Tibial nerve (tissue), 4 donors: ENCODE measurements at regions not wholly inside any gene's neighbourhood (a gene's known extent, or its start where the extent isn't known, plus 50 kb on each side); places are given as distances from the start of the nearest gene placed in this dataset.

ENCODE experiments used
- DNase-seq, 2 donors: peaks; one replicate each; pipeline ENCODE4 v3.0.0-alpha.2; 2019; ENCODE audit warnings: low spot score in 2 of 2
- H3K27ac ChIP-seq, 4 donors: fragments of 200-600 bp; sonication (generic) in 3 of 4; one replicate each; pipeline ENCODE4 v1.5.1; 2017 to 2019; ENCODE audit warnings: mild to moderate bottlenecking in 1 of 4
- H3K27me3 ChIP-seq, 2 donors: fragments of 200-600 bp; sonication (generic) in 1 of 2; one replicate each; pipeline versions ENCODE4 v1.5.1 to v1.6.0; 2017 to 2019
- H3K36me3 ChIP-seq, 3 donors: fragments of 200-600 bp; sonication (generic); one replicate each; pipeline ENCODE4 v1.5.1; 2018 to 2019
- H3K4me1 ChIP-seq, 4 donors: fragments of 200-600 bp; sonication (generic) in 3 of 4; one replicate each; pipeline ENCODE4 v1.5.1; 2017 to 2019
- H3K4me3 ChIP-seq, 4 donors: fragments of 200-600 bp; sonication (generic) in 3 of 4; one replicate each; pipeline ENCODE4 v1.5.1; 2017 to 2019; ENCODE audit warnings: mild to moderate bottlenecking in 1 of 4, moderate library complexity in 1 of 4
- H3K9me3 ChIP-seq, 4 donors: fragments of 200-600 bp; sonication (generic) in 3 of 4; one replicate each; pipeline ENCODE4 v1.5.1; 2017 to 2019
- EP300 ChIP-seq, 2 donors: sonication (generic); formaldehyde crosslinking; IDR thresholded peaks; one replicate each; pipeline ENCODE4 v1.6.1; 2017; ENCODE audit warnings: antibody characterized with exemption in 2 of 2, mild to moderate bottlenecking in 1 of 2
- POLR2A ChIP-seq, 2 donors: fragments of 450-650 bp; IDR thresholded peaks; one replicate each; pipeline ENCODE4 v1.6.1; 2017; ENCODE audit warnings: antibody characterized with exemption in 2 of 2, mild to moderate bottlenecking in 2 of 2, moderate library complexity in 2 of 2
- WGBS, 2 donors: methylation state at CpG; one replicate each; pipeline ENCODE4 v1.1.5; 2018; 5-methylcytosine and 5-hydroxymethylcytosine counted together
- TF ChIP-seq, protein P1 (sequence below), 5 experiments: fragments of 200-600 bp in 3 of 5; fragments of 450-650 bp in 2 of 5; sonication (generic) in 3 of 5; IDR thresholded peaks; one replicate each; pipeline ENCODE4 v1.5.1; 2016 to 2019; ENCODE audit warnings: antibody characterized with exemption in 5 of 5, mild to moderate bottlenecking in 3 of 5, moderate library complexity in 2 of 5

DNA sequence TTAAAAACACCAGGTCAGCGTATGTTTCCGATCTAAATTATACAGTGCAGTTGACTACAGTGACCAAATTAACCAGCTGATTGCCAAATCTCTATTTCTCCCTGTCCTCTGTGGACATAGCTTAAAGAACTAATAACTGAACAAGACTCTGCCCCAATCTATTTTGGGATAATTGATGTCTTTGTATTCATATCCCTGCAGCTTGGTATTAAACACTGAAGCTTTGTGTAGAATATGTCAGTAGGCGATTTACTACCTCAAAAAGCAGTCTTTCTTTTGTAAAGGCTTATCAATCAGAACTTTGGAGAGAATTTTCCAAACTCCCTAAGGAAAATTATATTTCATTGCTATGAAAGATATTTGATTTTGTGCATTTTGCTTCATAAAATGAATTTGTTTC lies 258.2 kb downstream of the SOX2 start:
- H3K4me3 ChIP-seq: no peak overlapping the region
- no peak for DNase-seq
- no peaks in the 10 kb centered on the region for H3K36me3 ChIP-seq
- no peaks in the 10 kb centered on the region for H3K4me1 ChIP-seq
- H3K27ac ChIP-seq: no peak overlapping the region
- no peaks in the 10 kb centered on the region for H3K9me3 ChIP-seq
- TF ChIP-seq POLR2A (IDR thresholded peaks at IDR 0.05) (no peak), EP300 (IDR thresholded peaks at IDR 0.05) (no peak)
- TF ChIP-seq, protein P1, sequence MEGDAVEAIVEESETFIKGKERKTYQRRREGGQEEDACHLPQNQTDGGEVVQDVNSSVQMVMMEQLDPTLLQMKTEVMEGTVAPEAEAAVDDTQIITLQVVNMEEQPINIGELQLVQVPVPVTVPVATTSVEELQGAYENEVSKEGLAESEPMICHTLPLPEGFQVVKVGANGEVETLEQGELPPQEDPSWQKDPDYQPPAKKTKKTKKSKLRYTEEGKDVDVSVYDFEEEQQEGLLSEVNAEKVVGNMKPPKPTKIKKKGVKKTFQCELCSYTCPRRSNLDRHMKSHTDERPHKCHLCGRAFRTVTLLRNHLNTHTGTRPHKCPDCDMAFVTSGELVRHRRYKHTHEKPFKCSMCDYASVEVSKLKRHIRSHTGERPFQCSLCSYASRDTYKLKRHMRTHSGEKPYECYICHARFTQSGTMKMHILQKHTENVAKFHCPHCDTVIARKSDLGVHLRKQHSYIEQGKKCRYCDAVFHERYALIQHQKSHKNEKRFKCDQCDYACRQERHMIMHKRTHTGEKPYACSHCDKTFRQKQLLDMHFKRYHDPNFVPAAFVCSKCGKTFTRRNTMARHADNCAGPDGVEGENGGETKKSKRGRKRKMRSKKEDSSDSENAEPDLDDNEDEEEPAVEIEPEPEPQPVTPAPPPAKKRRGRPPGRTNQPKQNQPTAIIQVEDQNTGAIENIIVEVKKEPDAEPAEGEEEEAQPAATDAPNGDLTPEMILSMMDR (IDR thresholded peaks at IDR 0.05): no peak
- no peaks in the 10 kb centered on the region for H3K27me3 ChIP-seq
- 44 to 58% methylated on average over 3 of the region's 3 CpGs for WGBS, 2 donors

DNA sequence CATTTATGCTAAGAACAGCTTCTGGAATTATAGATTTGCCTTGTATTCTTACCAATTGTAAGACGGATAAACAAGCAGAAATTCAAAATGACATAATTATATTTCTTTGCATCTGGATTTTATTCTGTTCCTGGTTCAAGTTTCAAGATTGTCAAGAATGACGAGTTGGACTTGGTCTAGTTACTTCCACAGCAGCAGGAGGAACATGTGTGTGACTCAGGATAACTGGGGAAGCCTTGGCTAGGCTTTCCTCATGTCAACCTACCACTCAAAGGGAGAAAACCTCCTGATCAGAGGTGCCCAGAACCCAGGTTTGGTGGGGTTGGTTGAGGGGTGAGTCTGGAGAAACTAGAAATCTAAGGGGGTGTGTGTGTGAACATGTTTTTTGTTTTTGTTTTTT lies 259.7 kb downstream of the SOX2 start:
- WGBS, 2 donors: 78 to 79% methylated on average over 2 of the region's 2 CpGs
- no peaks in the 10 kb centered on the region for H3K36me3 ChIP-seq
- no peaks in the 10 kb centered on the region for H3K4me1 ChIP-seq
- H3K27ac ChIP-seq: no peak overlapping the region
- no peak overlapping the region for H3K4me3 ChIP-seq
- DNase-seq: no peak
- no peaks in the 10 kb centered on the region for H3K9me3 ChIP-seq
- TF ChIP-seq EP300 (IDR thresholded peaks at IDR 0.05): no peak
- no peaks in the 10 kb centered on the region for H3K27me3 ChIP-seq

DNA sequence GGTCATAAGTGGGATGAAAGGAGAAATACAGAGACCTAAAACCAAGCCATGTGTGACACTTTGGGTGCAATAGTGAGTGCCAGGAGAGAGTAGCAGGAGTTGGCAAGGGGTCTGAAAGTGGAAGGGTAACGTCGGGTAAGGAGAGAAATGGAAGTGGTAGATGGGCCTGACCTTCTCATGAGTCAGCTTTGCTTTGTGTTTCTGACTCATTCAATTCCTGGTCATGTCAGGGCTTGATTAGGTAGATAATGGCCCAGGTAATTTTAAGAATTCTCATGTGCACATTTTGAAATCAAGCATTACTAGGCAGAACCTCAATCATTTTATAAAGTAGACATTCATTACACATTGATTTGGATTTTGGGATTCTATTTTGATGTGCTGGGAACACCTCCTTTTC lies 262.5 kb downstream of the SOX2 start:
- 89% methylated on average over 2 of the region's 2 CpGs for WGBS, 2 donors

DNA sequence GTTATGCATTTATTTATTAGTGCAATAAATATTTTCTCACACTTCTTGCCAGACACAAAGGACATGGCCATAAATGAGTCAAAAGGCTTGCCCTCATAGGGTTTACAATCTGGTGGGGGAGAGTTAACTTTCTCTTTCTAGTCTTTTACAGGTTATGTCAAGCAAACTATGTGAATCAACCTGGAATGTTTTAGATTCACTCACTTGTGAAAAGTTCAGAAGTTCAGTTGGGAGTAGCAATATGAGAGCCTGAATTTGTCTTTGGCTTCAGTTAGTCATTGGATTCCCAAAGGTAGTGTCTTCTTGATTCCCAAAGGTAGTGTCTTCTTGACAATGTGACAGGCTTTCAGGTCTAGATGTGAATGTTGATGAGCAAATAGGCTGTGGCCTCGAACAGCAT lies 264.8 kb downstream of the SOX2 start:
- Histone ChIP-seq H3K4me1 (no peaks in the 10 kb centered on the region), H3K4me3 (no peak overlapping the region), H3K27me3 (no peaks in the 10 kb centered on the region), H3K36me3 (no peaks in the 10 kb centered on the region), H3K9me3 (no peaks in the 10 kb centered on the region), H3K27ac (no peak overlapping the region)
- DNase-seq: no peak
- 64 to 71% methylated on average over 1 of the region's 1 CpG for WGBS, 2 donors
- no peak for TF ChIP-seq POLR2A (IDR thresholded peaks at IDR 0.05)
- no peak for TF ChIP-seq EP300 (IDR thresholded peaks at IDR 0.05)
- TF ChIP-seq, protein P1 (IDR thresholded peaks at IDR 0.05): no peak

More for the DNA sequence above, 262.5 kb downstream of the SOX2 start:
- TF ChIP-seq POLR2A (IDR thresholded peaks at IDR 0.05) (no peak), EP300 (IDR thresholded peaks at IDR 0.05) (no peak)
- TF ChIP-seq, protein P1 (IDR thresholded peaks at IDR 0.05): no peak
- Histone ChIP-seq H3K9me3 (no peaks in the 10 kb centered on the region), H3K36me3 (no peaks in the 10 kb centered on the region), H3K4me3 (no peak overlapping the region), H3K27ac (no peak overlapping the region), H3K4me1 (no peaks in the 10 kb centered on the region), H3K27me3 (no peaks in the 10 kb centered on the region)
- no peak for DNase-seq

DNA sequence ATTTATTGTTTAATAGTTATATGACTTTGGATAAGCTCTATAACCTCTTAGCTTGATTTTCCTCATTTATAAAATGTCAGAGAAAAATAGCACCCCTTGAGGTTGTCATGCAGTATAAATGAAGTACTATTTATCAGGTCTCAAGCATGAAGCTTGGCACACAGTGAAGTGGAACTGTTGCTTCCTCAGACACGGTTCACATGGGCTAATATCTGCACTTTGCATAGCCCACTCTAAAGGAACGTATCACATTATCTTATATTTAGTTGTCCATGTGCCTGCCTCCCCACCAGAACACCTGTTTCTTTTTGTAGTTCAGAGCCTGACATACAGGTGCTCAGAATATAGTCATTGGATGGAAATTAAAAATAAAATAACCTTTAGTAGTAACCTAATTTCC lies 273.7 kb downstream of the SOX2 start:
- 82 to 92% methylated on average over 2 of the region's 2 CpGs for WGBS, 2 donors
- Histone ChIP-seq H3K36me3 (no peaks in the 10 kb centered on the region), H3K9me3 (peaks cover 0 to 5% (median 0%) of the 10 kb centered on the region in 4 donors), H3K27me3 (no peaks in the 10 kb centered on the region), H3K4me3 (no peak overlapping the region), H3K27ac (no peak overlapping the region), H3K4me1 (no peaks in the 10 kb centered on the region)
- TF ChIP-seq POLR2A (IDR thresholded peaks at IDR 0.05): no peak
- TF ChIP-seq, protein P1 (IDR thresholded peaks at IDR 0.05): no peak
- no peak for TF ChIP-seq EP300 (IDR thresholded peaks at IDR 0.05)
- DNase-seq: no peak

DNA sequence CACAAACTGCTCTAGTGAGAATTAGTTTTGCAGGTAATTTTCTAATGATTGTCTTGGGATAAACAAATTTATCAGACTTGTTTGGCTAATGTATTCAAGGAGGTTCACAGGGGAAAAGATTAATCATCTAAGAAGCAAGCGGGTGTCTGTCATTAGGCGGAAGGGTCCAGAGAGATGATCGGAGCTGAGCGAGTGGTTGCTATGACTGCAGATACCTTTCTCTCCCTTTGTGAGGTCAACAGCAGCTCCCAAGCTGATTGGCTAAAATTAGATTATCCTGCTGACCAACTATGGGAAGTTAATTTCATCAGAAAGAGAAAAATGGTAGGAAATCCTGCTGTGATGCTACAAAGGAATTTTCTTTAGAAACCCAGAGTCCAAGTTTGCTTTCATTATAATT lies 276.0 kb downstream of the SOX2 start:
- no peaks in the 10 kb centered on the region for H3K9me3 ChIP-seq
- no peak for TF ChIP-seq EP300 (IDR thresholded peaks at IDR 0.05)
- H3K4me3 ChIP-seq: no peak overlapping the region
- H3K36me3 ChIP-seq: no peaks in the 10 kb centered on the region
- no peaks in the 10 kb centered on the region for H3K4me1 ChIP-seq
- WGBS, 2 donors: 72 to 78% methylated on average over 4 of the region's 4 CpGs
- no peak overlapping the region for H3K27ac ChIP-seq
- no peaks in the 10 kb centered on the region for H3K27me3 ChIP-seq
- no peak for DNase-seq
